ENCODE measurements at regions not wholly inside any gene's neighbourhood (a gene's known extent, or its start where the extent isn't known, plus 50 kb on each side); places are given as distances from the start of the nearest gene placed in this dataset.

GRCh38 chr2:21607572-21607971 lies 483.8 kb downstream of the TDRD15 start:
- no peaks in the 10 kb centered on the region for H3K9me3 ChIP-seq (replicated peaks; ENCODE audit: low read length)
- no peak overlapping the region for H3K4me2 ChIP-seq (ENCODE audit: low read length)
- no peak overlapping the region for H3K9ac ChIP-seq (ENCODE audit: low read depth, low read length)
- H3K4me1 ChIP-seq (ENCODE audit: control insufficient read depth, insufficient read depth, low read length), result no peaks in the 10 kb centered on the region
- H3K36me3 ChIP-seq (ENCODE audit: insufficient read depth, low read length), result no peaks in the 10 kb centered on the region
- H3K4me3 ChIP-seq (ENCODE audit: low read length), result no peak overlapping the region
- H3K27me3 ChIP-seq (ENCODE audit: control insufficient read depth, insufficient read depth, low read length), result no peaks in the 10 kb centered on the region

DNA sequence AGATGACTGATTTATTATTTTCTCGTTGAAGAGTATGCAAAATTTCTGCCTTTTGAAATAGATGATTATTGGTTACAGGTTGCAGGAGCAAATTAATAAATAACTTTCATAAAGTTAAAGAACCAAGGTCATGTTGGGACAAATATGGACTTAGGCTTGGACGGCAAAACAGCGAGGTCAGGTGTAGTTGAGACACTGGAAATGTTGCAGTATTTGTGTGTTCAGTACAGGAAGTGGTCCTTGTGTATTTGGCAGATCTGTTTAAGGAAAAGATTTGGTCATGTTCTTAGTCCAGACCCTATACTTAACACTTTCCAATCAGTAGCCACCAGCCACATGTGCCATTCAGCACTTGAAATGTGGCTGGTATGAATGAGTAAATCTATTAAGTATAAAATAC lies 486.5 kb downstream of the TDRD15 start:
- Histone ChIP-seq H3K27me3 (ENCODE audit: control insufficient read depth, insufficient read depth, low read length) (no peaks in the 10 kb centered on the region), H3K4me1 (ENCODE audit: control insufficient read depth, insufficient read depth, low read length) (no peaks in the 10 kb centered on the region), H3K4me3 (ENCODE audit: low read length) (no peak overlapping the region), H3K36me3 (ENCODE audit: insufficient read depth, low read length) (no peaks in the 10 kb centered on the region), H3K4me2 (ENCODE audit: low read length) (no peak overlapping the region), H3K9me3 (replicated peaks; ENCODE audit: low read length) (no peaks in the 10 kb centered on the region), H3K9ac (ENCODE audit: low read depth, low read length) (no peak overlapping the region)

DNA sequence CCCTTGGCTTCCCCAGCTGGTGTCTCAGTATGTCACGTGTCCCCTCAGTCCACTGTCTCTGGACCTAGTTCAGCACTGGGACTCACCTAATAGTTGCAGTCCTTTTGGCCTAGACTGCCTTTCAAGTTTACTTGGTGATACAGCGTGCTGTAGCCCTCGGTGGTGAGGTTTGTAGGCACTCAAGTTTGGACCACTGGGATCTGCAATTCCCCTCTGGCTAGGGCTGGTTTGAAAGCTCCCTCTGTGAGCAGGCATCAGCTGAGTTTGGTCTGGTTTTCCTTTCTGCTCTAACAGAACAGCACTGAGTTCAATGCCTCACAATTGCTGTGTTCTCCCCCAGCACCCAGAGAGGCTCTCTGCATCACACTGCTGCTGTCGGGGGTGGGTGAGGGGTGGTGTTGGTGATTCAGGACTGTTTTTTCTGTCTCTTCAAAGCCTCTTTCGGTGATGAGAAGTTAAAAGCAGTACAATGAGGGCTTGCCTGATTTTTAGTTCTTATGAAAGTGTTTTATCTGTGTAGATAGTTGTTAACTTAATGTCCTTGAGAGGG lies 494.2 kb downstream of the TDRD15 start:
- H3K4me1 ChIP-seq (ENCODE audit: control insufficient read depth, insufficient read depth, low read length), result no peaks in the 10 kb centered on the region
- no peaks in the 10 kb centered on the region for H3K36me3 ChIP-seq (ENCODE audit: insufficient read depth, low read length)
- H3K4me3 ChIP-seq (ENCODE audit: low read length), result no peak overlapping the region
- no peak overlapping the region for H3K4me2 ChIP-seq (ENCODE audit: low read length)
- no peaks in the 10 kb centered on the region for H3K9me3 ChIP-seq (replicated peaks; ENCODE audit: low read length)
- H3K9ac ChIP-seq (ENCODE audit: low read depth, low read length), result no peak overlapping the region
- no peaks in the 10 kb centered on the region for H3K27me3 ChIP-seq (ENCODE audit: control insufficient read depth, insufficient read depth, low read length)

GRCh38 chr2:21620771-21621170 lies 497.0 kb downstream of the TDRD15 start:
- H3K27me3 ChIP-seq (ENCODE audit: control insufficient read depth, insufficient read depth, low read length), result no peaks in the 10 kb centered on the region
- no peak overlapping the region for H3K9ac ChIP-seq (ENCODE audit: low read depth, low read length)
- H3K4me3 ChIP-seq (ENCODE audit: low read length), result no peak overlapping the region
- H3K36me3 ChIP-seq (ENCODE audit: insufficient read depth, low read length), result no peaks in the 10 kb centered on the region
- H3K4me1 ChIP-seq (ENCODE audit: control insufficient read depth, insufficient read depth, low read length), result no peaks in the 10 kb centered on the region
- no peaks in the 10 kb centered on the region for H3K9me3 ChIP-seq (replicated peaks; ENCODE audit: low read length)
- H3K4me2 ChIP-seq (ENCODE audit: low read length), result no peak overlapping the region

- H3K4me1 ChIP-seq (ENCODE audit: control insufficient read depth, insufficient read depth, low read length), result no peaks in the 10 kb centered on the region
- no peaks in the 10 kb centered on the region for H3K36me3 ChIP-seq (ENCODE audit: insufficient read depth, low read length)
- H3K4me3 ChIP-seq (ENCODE audit: low read length), result no peak overlapping the region
- H3K9ac ChIP-seq (ENCODE audit: low read depth, low read length), result no peak overlapping the region
- H3K27me3 ChIP-seq (ENCODE audit: control insufficient read depth, insufficient read depth, low read length), result no peaks in the 10 kb centered on the region
- H3K9me3 ChIP-seq (replicated peaks; ENCODE audit: low read length), result no peaks in the 10 kb centered on the region
- no peak overlapping the region for H3K4me2 ChIP-seq (ENCODE audit: low read length)
These were observed 504.2 kb downstream of the TDRD15 start for GRCh38 chr2:21627938-21628337.

DNA sequence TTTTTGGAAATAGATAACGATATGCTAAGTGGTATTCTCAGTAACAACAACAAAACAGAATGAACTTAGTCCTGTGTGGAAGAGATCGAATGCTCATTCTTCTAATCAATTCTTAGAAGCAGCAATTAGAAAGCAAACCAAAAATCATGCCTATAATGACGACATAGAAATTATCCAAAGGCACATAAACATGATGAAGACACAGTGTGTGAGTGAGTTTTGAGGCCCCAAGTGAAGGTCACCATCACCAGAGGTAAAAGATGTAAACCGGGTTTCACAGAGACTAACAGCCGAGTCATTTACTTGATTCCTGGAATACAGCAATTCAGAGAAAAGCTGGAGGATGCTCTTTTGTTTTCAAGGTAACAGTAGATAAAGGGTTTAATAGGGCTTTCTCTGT lies 509.2 kb downstream of the TDRD15 start:
- Histone ChIP-seq H3K36me3 (ENCODE audit: insufficient read depth, low read length) (no peaks in the 10 kb centered on the region), H3K27me3 (ENCODE audit: control insufficient read depth, insufficient read depth, low read length) (no peaks in the 10 kb centered on the region), H3K4me1 (ENCODE audit: control insufficient read depth, insufficient read depth, low read length) (no peaks in the 10 kb centered on the region), H3K4me2 (ENCODE audit: low read length) (no peak overlapping the region), H3K9me3 (replicated peaks; ENCODE audit: low read length) (no peaks in the 10 kb centered on the region), H3K4me3 (ENCODE audit: low read length) (no peak overlapping the region), H3K9ac (ENCODE audit: low read depth, low read length) (no peak overlapping the region)

DNA sequence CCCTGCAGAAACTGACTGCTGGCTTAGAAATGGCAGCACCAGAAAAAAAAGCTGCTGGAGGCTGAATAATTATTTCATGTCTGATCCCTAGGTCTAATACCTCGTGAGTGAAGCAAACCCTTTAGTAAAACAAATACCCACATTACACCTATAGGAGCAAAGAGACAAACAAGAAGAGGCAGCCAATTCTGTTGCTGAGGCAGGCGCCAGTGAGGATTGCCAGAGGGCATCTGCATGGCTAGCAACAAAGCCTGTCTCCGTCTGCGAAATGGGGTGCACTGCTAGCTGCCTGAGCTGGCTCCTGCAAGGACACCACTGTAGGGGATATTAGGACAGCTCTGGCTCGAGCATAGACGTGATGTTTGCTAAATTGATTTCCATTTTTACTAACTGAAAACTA lies 509.7 kb downstream of the TDRD15 start:
- Histone ChIP-seq H3K9me3 (replicated peaks; ENCODE audit: low read length) (no peaks in the 10 kb centered on the region), H3K36me3 (ENCODE audit: insufficient read depth, low read length) (no peaks in the 10 kb centered on the region), H3K4me2 (ENCODE audit: low read length) (no peak overlapping the region), H3K4me3 (ENCODE audit: low read length) (no peak overlapping the region), H3K4me1 (ENCODE audit: control insufficient read depth, insufficient read depth, low read length) (no peaks in the 10 kb centered on the region), H3K27me3 (ENCODE audit: control insufficient read depth, insufficient read depth, low read length) (no peaks in the 10 kb centered on the region), H3K9ac (ENCODE audit: low read depth, low read length) (no peak overlapping the region)

- H3K9ac ChIP-seq (ENCODE audit: low read depth, low read length), result no peak overlapping the region
- H3K4me3 ChIP-seq (ENCODE audit: low read length), result no peak overlapping the region
- H3K36me3 ChIP-seq (ENCODE audit: insufficient read depth, low read length), result no peaks in the 10 kb centered on the region
- no peak overlapping the region for H3K4me2 ChIP-seq (ENCODE audit: low read length)
- no peaks in the 10 kb centered on the region for H3K4me1 ChIP-seq (ENCODE audit: control insufficient read depth, insufficient read depth, low read length)
- no peaks in the 10 kb centered on the region for H3K27me3 ChIP-seq (ENCODE audit: control insufficient read depth, insufficient read depth, low read length)
- H3K9me3 ChIP-seq (replicated peaks; ENCODE audit: low read length), result no peaks in the 10 kb centered on the region
These were observed 510.1 kb downstream of the TDRD15 start for GRCh38 chr2:21633911-21634310.

GRCh38 chr2:21640046-21640445 lies 516.3 kb downstream of the TDRD15 start:
- no peak overlapping the region for H3K4me2 ChIP-seq (ENCODE audit: low read length)
- no peaks in the 10 kb centered on the region for H3K27me3 ChIP-seq (ENCODE audit: control insufficient read depth, insufficient read depth, low read length)
- no peaks in the 10 kb centered on the region for H3K4me1 ChIP-seq (ENCODE audit: control insufficient read depth, insufficient read depth, low read length)
- H3K9ac ChIP-seq (ENCODE audit: low read depth, low read length), result no peak overlapping the region
- no peak overlapping the region for H3K4me3 ChIP-seq (ENCODE audit: low read length)
- H3K9me3 ChIP-seq (replicated peaks; ENCODE audit: low read length), result no peaks in the 10 kb centered on the region
- H3K36me3 ChIP-seq (ENCODE audit: insufficient read depth, low read length), result no peaks in the 10 kb centered on the region

DNA sequence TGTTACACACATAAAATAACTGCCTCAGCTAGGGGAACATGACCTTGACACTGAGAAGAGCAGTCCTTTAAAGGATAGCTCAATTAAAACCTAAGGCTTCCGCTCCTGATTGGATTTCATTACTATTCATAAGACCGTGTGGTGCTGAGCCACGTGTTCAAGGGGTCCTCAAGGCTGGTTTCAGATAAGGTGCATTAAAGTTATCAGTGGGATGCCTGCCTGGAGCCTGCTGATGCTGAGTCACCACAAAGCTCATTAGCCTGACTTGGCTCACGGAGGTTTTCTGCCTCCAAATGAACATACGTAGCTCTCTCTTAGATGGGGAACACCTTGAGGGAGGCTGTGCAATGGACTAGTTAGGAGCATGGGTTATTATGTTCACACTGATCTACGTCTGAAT lies 518.9 kb downstream of the TDRD15 start:
- H3K36me3 ChIP-seq (ENCODE audit: insufficient read depth, low read length), result no peaks in the 10 kb centered on the region

GRCh38 chr2:21643180-21643579 lies 519.4 kb downstream of the TDRD15 start:
- no peaks in the 10 kb centered on the region for H3K27me3 ChIP-seq (ENCODE audit: control insufficient read depth, insufficient read depth, low read length)
- no peak overlapping the region for H3K9ac ChIP-seq (ENCODE audit: low read depth, low read length)
- H3K9me3 ChIP-seq (replicated peaks; ENCODE audit: low read length), result no peaks in the 10 kb centered on the region
- H3K4me3 ChIP-seq (ENCODE audit: low read length), result no peak overlapping the region
- no peaks in the 10 kb centered on the region for H3K36me3 ChIP-seq (ENCODE audit: insufficient read depth, low read length)
- no peak overlapping the region for H3K4me2 ChIP-seq (ENCODE audit: low read length)
- no peaks in the 10 kb centered on the region for H3K4me1 ChIP-seq (ENCODE audit: control insufficient read depth, insufficient read depth, low read length)

More for the DNA sequence above, 518.9 kb downstream of the TDRD15 start:
- Histone ChIP-seq H3K4me2 (ENCODE audit: low read length) (no peak overlapping the region), H3K4me1 (ENCODE audit: control insufficient read depth, insufficient read depth, low read length) (no peaks in the 10 kb centered on the region), H3K4me3 (ENCODE audit: low read length) (no peak overlapping the region), H3K9ac (ENCODE audit: low read depth, low read length) (no peak overlapping the region), H3K27me3 (ENCODE audit: control insufficient read depth, insufficient read depth, low read length) (no peaks in the 10 kb centered on the region), H3K9me3 (replicated peaks; ENCODE audit: low read length) (no peaks in the 10 kb centered on the region)

DNA sequence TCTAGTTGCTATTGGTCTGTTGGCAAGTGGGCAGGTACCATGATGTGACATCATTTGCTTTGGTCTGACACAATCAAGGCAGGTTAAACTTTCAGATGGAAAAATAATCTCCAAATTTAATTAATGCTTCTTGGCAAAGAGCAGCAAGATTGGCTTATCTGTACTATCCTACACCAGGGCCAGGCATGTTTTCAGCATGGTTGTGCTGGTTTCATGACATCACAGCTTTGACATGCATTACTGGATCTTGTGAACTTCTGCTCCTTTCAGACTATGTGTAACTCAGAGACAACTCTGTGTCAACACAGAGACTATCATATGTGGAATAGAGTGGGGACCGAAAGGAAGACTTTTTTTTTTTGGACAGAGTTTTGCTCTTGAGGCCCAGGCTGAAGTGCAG lies 520.5 kb downstream of the TDRD15 start:
- Histone ChIP-seq H3K36me3 (ENCODE audit: insufficient read depth, low read length) (no peaks in the 10 kb centered on the region), H3K4me3 (ENCODE audit: low read length) (no peak overlapping the region), H3K9ac (ENCODE audit: low read depth, low read length) (no peak overlapping the region), H3K9me3 (replicated peaks; ENCODE audit: low read length) (no peaks in the 10 kb centered on the region), H3K4me1 (ENCODE audit: control insufficient read depth, insufficient read depth, low read length) (no peaks in the 10 kb centered on the region), H3K27me3 (ENCODE audit: control insufficient read depth, insufficient read depth, low read length) (no peaks in the 10 kb centered on the region), H3K4me2 (ENCODE audit: low read length) (no peak overlapping the region)

Measured in skeletal muscle satellite cell (primary cell).